ENCODE measurements at regions not wholly inside any gene's neighbourhood (a gene's known extent, or its start where the extent isn't known, plus 50 kb on each side); places are given as distances from the start of the nearest gene placed in this dataset.

DNA sequence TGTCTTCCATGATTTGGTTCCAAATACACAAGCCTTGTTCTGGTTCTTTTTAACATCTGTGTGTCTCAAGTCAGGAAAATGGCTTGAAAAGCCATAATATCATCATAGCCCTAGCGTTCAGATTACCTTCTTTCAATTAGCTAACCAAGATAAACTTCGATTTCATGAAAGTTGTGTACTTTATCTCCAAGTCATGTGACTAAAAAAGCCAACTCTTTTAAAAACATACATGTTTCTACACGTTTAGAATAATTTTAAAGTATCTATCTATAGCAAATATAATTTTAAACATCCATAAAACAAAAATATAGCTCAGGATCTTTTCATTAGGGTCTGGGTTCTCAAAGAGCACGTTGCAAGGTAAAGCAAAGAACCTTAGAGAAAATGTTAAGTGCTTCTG lies 261.1 kb downstream of the PRL start:
- TF ChIP-seq CTCF (IDR thresholded peaks at IDR 0.05; ENCODE audit: low read length) (no peak), EZH2 (IDR thresholded peaks at IDR 0.05; ENCODE audit: borderline replicate concordance, low read length) (no peak)

Measured in OCI-LY1 (cell line).